H9 (cell line): ENCODE measurements at regions not wholly inside any gene's neighbourhood (a gene's known extent, or its start where the extent isn't known, plus 50 kb on each side); places are given as distances from the start of the nearest gene placed in this dataset.

Experiments used
- DNase-seq: peaks from one replicate; pipeline ENCODE4 v3.0.0-alpha.2; 2017
- H2AFZ ChIP-seq: one replicate; pipeline ENCODE4 v1.6.1; 2013; ENCODE audit warnings: mild to moderate bottlenecking, low read length, control low read depth, moderate library complexity
- H2AK5ac ChIP-seq: 2 replicates; pipeline ENCODE4 v1.6.1; 2013; ENCODE audit warnings: low read length, control low read depth, mixed read lengths; ENCODE audit not compliant: insufficient read length
- H2BK120ac ChIP-seq: one replicate; pipeline ENCODE4 v1.6.1; 2013; ENCODE audit warnings: low read depth, mild to moderate bottlenecking, low read length, control low read depth, inconsistent platforms; ENCODE audit not compliant: poor library complexity, severe bottlenecking
- H2BK12ac ChIP-seq: 2 replicates; pipeline ENCODE4 v1.6.1; 2013; ENCODE audit warnings: low read length, control low read depth, mixed read lengths, low read depth; ENCODE audit not compliant: insufficient read length
- H2BK15ac ChIP-seq: 2 replicates; pipeline ENCODE4 v1.6.1; 2013; ENCODE audit warnings: low read depth, low read length, control low read depth
- H2BK20ac ChIP-seq: one replicate; pipeline ENCODE4 v1.6.1; 2013; ENCODE audit warnings: low read depth, mild to moderate bottlenecking, low read length, control low read depth, inconsistent platforms; ENCODE audit not compliant: poor library complexity, severe bottlenecking
- H2BK5ac ChIP-seq: 2 replicates; pipeline ENCODE4 v1.6.1; 2013; ENCODE audit warnings: low read length, control low read depth, mixed read lengths; ENCODE audit not compliant: insufficient read length
- H3K14ac ChIP-seq: 2 replicates; pipeline ENCODE4 v1.6.1; 2013; ENCODE audit warnings: low read length, control low read depth; ENCODE audit not compliant: insufficient read depth
- H3K18ac ChIP-seq: 2 replicates; pipeline ENCODE4 v1.6.1; 2013; ENCODE audit warnings: low read depth, mild to moderate bottlenecking, mixed read lengths, low read length, control low read depth; ENCODE audit not compliant: insufficient read length
- H3K23ac ChIP-seq: 2 replicates; pipeline ENCODE4 v1.6.1; 2013; ENCODE audit warnings: low read length, control low read depth, mixed read lengths, low read depth; ENCODE audit not compliant: insufficient read length
- H3K23me2 ChIP-seq: 2 replicates; pipeline ENCODE4 v1.6.1; 2013; ENCODE audit warnings: low read depth, mild to moderate bottlenecking, mixed read lengths, low read length, control low read depth; ENCODE audit not compliant: insufficient read length, poor library complexity, severe bottlenecking
- H3K27ac ChIP-seq: 2 replicates; pipeline ENCODE4 v1.5.1; 2013; ENCODE audit warnings: low read length, control low read depth, mixed read lengths, low read depth; ENCODE audit not compliant: insufficient read length
- H3K27me3 ChIP-seq: 2 replicates; pipeline ENCODE4 v1.6.1; 2013; ENCODE audit warnings: low read length, control low read depth, inconsistent platforms; ENCODE audit not compliant: insufficient read depth
- H3K4ac ChIP-seq: 2 replicates; pipeline ENCODE4 v1.6.1; 2013; ENCODE audit warnings: low read depth, mild to moderate bottlenecking, control low read depth, inconsistent platforms, low read length, moderate library complexity
- H3K4me1 ChIP-seq: 2 replicates; pipeline ENCODE4 v1.6.1; 2013; ENCODE audit warnings: low read length, control low read depth, inconsistent platforms; ENCODE audit not compliant: insufficient read depth
- H3K4me2 ChIP-seq: 2 replicates; pipeline ENCODE4 v1.6.1; 2013; ENCODE audit warnings: low read length, control low read depth, mixed read lengths; ENCODE audit not compliant: insufficient read length, insufficient read depth
- H3K56ac ChIP-seq: 2 replicates; pipeline ENCODE4 v1.6.1; 2013; ENCODE audit warnings: low read depth, mild to moderate bottlenecking, mixed read lengths, low read length, control low read depth; ENCODE audit not compliant: insufficient read length
- H3K79me1 ChIP-seq: 2 replicates; pipeline ENCODE4 v1.6.1; 2013; ENCODE audit warnings: low read depth, mild to moderate bottlenecking, moderate library complexity, low read length, control low read depth, inconsistent platforms; ENCODE audit not compliant: insufficient read depth, poor library complexity, severe bottlenecking
- H3K79me2 ChIP-seq: 2 replicates; pipeline ENCODE4 v1.6.1; 2013; ENCODE audit warnings: low read length, control low read depth, inconsistent platforms; ENCODE audit not compliant: insufficient read depth
- H3K9ac ChIP-seq: 2 replicates; pipeline ENCODE4 v1.6.1; 2013; ENCODE audit warnings: low read length, control low read depth, mixed read lengths; ENCODE audit not compliant: insufficient read length; ENCODE audit errors: extremely low read depth
- H3K9me3 ChIP-seq: one replicate; pipeline ENCODE4 v1.6.1; 2013; ENCODE audit warnings: low read depth, low read length, inconsistent platforms; ENCODE audit not compliant: control insufficient read depth
- H3T11ph ChIP-seq: one replicate; pipeline ENCODE4 v1.6.1; 2013; ENCODE audit warnings: mild to moderate bottlenecking, low read length, control low read depth, inconsistent platforms
- H4K20me1 ChIP-seq: one replicate; pipeline ENCODE4 v1.6.1; 2013; ENCODE audit not compliant: control insufficient read depth, insufficient read length, insufficient read depth
- H4K5ac ChIP-seq: 2 replicates; pipeline ENCODE4 v1.6.1; 2013; ENCODE audit warnings: low read depth, mild to moderate bottlenecking, mixed read lengths, low read length, control low read depth; ENCODE audit not compliant: insufficient read length
- H4K8ac ChIP-seq: replicated peaks from 2 replicates; pipeline ENCODE4 v1.6.1; 2013; ENCODE audit warnings: low read length, control low read depth, mixed read lengths, low read depth; ENCODE audit not compliant: insufficient read length
- H4K91ac ChIP-seq: 2 replicates; pipeline ENCODE4 v1.6.1; 2013; ENCODE audit warnings: low read depth, mild to moderate bottlenecking, moderate library complexity, mixed read lengths, low read length, control low read depth; ENCODE audit not compliant: insufficient read length
- H3K27ac Mint-ChIP-seq, 3 experiments: 2 replicates in 2 of 3; 3 replicates in 1 of 3; pipeline ENCODE4 v1.8.0; 2020 to 2021; ENCODE audit warnings: mixed read lengths in 3 of 3, mild to moderate bottlenecking in 1 of 3, moderate library complexity in 1 of 3
- H3K27me3 Mint-ChIP-seq: 2 replicates; pipeline ENCODE4 v1.8.0; 2021; ENCODE audit warnings: low read depth, mild to moderate bottlenecking, moderate library complexity, mixed read lengths
- H3K36me3 Mint-ChIP-seq, 3 experiments: 2 replicates in 2 of 3; 3 replicates in 1 of 3; pipeline ENCODE4 v1.8.0; 2020 to 2021; ENCODE audit warnings: low read depth in 3 of 3, mixed read lengths in 3 of 3; ENCODE audit not compliant: insufficient read depth in 1 of 3
- H3K4me1 Mint-ChIP-seq, 2 experiments: 2 replicates each; pipeline ENCODE4 v1.8.0; 2020; ENCODE audit warnings: mixed read lengths in 2 of 2
- H3K4me3 Mint-ChIP-seq, 2 experiments: 2 replicates in 1 of 2; 3 replicates in 1 of 2; pipeline ENCODE4 v1.8.0; 2020 to 2021; ENCODE audit warnings: mild to moderate bottlenecking in 2 of 2, mixed read lengths in 2 of 2, moderate library complexity in 1 of 2
- H3K9me3 Mint-ChIP-seq, 2 experiments: 2 replicates in 1 of 2; 3 replicates in 1 of 2; pipeline ENCODE4 v1.8.0; 2020; ENCODE audit warnings: mild to moderate bottlenecking in 2 of 2, mixed read lengths in 2 of 2, moderate library complexity in 1 of 2
- CTCF ChIP-seq: fragments of 200-600 bp; sonication (generic); conservative IDR thresholded peaks from 3 replicates; pipeline ENCODE4 v1.8.0; 2021; ENCODE audit warnings: antibody characterized with exemption, mild to moderate bottlenecking
- WGBS: extraction: QIAGEN DNeasy Blood & Tissue Kit; methylation state at CpG from one replicate; pipeline ENCODE4 v1.1.7; 2013; ENCODE audit warnings: missing lambda C conversion rate, low lambda C conversion rate, mixed read lengths; ENCODE audit not compliant: insufficient read length; ENCODE audit errors: extremely low coverage; 5-methylcytosine and 5-hydroxymethylcytosine counted together

DNA sequence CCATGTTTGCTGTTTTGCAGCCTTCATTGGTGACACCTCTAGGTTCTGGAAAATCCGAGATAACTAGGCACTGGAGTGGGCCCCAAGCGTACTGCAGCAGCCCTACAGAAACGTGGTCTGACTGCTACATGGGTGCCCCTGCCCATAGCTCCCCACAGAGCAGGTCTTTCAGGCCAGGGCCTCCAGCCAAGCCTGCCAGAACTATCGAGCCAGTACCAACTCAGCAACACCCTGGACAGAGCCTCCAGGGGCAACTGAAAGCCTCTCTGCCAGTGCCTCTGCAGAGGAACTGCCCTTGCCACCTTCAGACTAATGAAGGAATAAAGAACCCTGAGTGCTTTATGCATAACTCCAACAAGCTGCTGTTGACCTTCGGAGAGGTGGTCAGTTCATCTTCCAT, 111.1 kb upstream of the PPP3CA start:
- no peak for DNase-seq
- Mint-ChIP-seq H3K4me3 (no peak overlapping the region), H3K4me1 (no peaks in the 10 kb centered on the region), H3K27ac (no peak overlapping the region), H3K27me3 (no peaks in the 10 kb centered on the region; the same call in 1 of the 2 replicates), H3K9me3 (peaks cover 10 to 15% of the 10 kb centered on the region in 2 experiments; a peak in 4 of 5 replicates), H3K36me3 (peaks cover 0 to 3% (median 0%) of the 10 kb centered on the region in 3 experiments; a peak in 2 of 7 replicates)
- Histone ChIP-seq H2BK20ac (no peak overlapping the region), H3K14ac (no peak overlapping the region), H2BK15ac (no peak overlapping the region), H3K4me1 (no peaks in the 10 kb centered on the region), H2BK120ac (no peak overlapping the region), H3K18ac (no peak overlapping the region), H2AK5ac (no peak overlapping the region), H2BK5ac (no peak overlapping the region), H3K23me2 (no peaks in the 10 kb centered on the region), H4K91ac (no peak overlapping the region), H3K27ac (no peak overlapping the region), H3K23ac (no peak overlapping the region), H3K79me1 (no peaks in the 10 kb centered on the region), H4K8ac (no peak overlapping the region), H4K20me1 (no peaks in the 10 kb centered on the region), H2AFZ (no peak overlapping the region), H3K9ac (no peak overlapping the region), H3K9me3 (no peaks in the 10 kb centered on the region), H4K5ac (no peak overlapping the region), H3K79me2 (no peaks in the 10 kb centered on the region), H3K27me3 (no peaks in the 10 kb centered on the region), H3K56ac (no peak overlapping the region), H3T11ph (no peak overlapping the region), H3K4ac (no peak overlapping the region), H3K4me2 (no peak overlapping the region), H2BK12ac (no peak overlapping the region)
- TF ChIP-seq CTCF = no peak
- WGBS = no CpG with 5 or more reads among the region's 5 CpGs
